Femur (tissue), 1 donor: ENCODE measurements at regions not wholly inside any gene's neighbourhood (a gene's known extent, or its start where the extent isn't known, plus 50 kb on each side); places are given as distances from the start of the nearest gene placed in this dataset.

Experiments
- DNase-seq: peaks from one replicate; pipeline ENCODE4 v3.0.0-alpha.2; 2017

DNA sequence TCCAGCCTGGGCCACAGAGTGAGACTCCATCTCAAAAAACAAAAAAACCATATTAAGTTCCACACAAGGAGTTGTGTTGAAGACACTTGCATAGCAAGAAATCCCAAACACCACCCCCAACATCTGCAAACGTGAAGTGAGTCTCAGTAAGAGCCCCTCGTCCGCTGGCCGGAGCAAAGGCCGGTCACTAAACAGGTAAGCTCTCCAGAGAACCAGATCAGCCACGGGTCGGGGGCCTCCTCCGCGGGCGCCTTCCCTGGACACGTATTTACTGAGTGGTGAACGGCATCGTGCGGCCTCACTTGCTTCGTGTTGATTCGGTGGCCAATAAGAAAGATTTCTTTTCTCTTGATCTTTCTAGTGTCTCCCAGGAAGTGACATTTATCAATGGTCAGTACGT lies 93.6 kb downstream of the MRPL36 start:
- no peak for DNase-seq

DNA sequence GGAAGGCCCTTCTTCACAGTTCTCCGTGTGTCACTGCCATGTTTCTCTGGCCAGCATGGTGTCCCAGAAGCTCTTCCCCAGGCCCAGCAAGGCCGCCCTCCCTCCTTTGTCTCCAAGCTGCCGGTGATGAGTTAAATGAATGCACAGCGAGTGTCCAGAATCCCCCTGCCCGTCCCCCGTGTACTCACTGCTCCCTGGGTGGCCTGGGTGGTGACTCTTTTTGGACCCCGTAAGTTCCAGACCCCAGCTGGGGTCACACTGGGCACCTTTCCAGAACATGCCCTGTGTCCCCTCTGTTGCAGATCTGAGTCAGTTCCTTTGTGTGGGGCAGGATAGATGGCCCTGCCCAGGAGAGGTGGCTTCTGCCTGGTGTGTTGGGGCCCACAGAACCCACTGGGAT lies 95.0 kb downstream of the MRPL36 start:
- DNase-seq = no peak

DNA sequence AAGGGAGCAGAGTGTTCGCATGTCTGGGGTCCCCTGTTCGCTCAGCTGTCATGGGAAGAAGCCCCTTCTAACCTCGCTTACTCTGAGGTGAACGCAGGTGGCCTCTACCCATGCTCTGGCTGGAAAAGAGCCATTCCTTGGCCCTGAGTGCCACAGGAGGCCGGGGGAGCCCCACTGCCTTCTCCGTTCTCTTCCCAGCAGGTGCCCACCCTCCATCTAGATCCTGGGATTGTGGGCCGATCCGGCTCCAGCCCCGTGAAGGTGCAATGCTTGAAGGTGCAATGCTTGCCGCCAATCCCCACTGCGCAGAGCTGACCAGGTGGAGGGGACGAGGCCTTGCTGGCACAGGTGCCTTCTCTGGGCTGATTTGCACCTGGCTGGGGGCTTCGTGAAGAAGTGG lies 95.4 kb downstream of the MRPL36 start:
- DNase-seq = no peak

- DNase-seq = no peak
These were observed 96.1 kb downstream of the MRPL36 start for GRCh38 chr5:1703352-1704050.

GRCh38 chr5:1702318-1702717 lies 97.3 kb downstream of the MRPL36 start:
- DNase-seq = no peak

DNA sequence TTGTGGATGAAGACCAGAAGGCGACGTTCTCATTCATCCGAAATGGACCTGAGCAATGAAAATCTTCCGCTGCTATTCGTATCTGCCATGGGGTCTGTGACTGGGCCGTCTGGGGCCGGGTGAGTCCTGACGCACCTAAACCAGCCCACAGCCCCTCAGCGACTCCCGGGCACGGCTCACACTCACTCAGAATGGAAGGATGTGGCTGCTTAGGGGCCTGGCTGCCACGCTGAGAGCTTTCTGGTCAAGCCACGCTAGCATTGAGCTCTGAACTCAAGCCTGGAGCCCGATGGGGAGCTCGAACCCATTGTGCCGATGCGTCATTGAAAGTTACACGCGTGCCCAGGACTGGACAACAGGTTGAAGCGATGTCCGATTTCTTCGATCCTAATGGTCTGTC lies 97.8 kb downstream of the MRPL36 start:
- DNase-seq = no peak

DNA sequence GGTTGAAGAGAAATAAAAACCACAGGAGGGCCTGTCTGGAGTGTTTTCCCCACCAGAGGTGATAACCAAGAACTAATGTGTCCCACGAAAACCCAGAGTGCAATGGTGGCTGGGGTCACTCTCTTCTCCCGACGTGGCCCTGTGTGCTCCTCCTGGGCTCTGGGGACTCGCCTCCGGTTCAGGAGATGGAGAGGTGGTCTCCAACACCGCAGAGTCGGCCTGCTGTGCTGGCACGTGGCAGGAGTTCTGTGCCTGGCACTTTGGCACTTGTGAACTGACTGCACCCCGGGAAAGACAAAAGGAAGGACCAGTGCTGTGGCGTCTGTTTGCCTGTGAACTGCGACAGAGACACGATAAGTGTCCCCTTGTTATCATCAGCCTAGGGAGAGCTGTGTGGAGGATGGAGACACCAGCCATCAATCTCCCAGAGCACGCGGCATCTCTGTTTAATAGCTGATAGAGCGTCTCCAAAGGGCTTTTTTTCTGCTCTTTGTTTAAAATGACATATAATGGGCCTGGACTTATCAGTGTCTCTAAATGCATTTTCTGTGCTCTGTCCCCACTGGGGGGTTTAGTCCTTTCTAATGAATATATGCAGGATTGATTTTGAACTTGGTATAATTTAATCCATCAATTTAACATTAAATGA lies 98.3 kb downstream of the MRPL36 start:
- no peak for DNase-seq

- DNase-seq = no peak
These were observed 100.2 kb downstream of the MRPL36 start for GRCh38 chr5:1699394-1699793.

DNA sequence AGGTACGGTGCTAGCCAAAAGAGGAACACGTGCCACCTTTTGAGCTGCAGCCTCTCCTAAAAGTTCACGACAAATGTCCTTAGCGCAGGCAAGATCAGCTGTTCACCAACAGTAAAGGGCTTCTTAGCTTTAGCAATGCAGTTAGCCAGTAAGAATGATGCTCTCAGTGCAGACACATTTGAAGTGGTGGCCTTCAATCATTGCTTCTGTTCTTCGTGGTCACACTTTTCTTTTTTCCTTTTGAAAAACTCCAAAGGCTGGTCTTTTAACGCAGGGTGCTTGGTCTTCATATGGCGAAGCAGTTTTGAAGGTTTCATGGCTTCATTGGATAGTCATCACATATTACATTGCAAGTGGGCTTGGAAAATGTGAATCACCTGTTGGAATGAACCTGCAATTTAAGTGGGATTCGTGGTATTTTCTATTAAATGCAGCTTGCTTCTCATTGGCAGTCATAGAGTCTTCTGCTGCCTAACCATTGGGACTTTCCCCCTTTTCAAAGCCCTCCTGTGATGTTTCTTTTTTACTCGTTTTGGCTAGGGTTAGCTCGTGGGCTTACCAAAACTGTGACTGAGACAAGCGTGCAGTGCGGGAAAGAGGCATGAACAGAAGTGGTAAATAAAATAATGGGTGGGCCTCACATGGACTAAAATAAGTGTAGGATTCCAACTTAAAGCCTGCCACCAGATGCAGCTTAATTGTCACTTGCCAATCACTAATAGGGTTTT lies 100.9 kb downstream of the MRPL36 start:
- no peak for DNase-seq

GRCh38 chr5:1692381-1692780 lies 107.3 kb downstream of the MRPL36 start:
- DNase-seq = no peak

DNA sequence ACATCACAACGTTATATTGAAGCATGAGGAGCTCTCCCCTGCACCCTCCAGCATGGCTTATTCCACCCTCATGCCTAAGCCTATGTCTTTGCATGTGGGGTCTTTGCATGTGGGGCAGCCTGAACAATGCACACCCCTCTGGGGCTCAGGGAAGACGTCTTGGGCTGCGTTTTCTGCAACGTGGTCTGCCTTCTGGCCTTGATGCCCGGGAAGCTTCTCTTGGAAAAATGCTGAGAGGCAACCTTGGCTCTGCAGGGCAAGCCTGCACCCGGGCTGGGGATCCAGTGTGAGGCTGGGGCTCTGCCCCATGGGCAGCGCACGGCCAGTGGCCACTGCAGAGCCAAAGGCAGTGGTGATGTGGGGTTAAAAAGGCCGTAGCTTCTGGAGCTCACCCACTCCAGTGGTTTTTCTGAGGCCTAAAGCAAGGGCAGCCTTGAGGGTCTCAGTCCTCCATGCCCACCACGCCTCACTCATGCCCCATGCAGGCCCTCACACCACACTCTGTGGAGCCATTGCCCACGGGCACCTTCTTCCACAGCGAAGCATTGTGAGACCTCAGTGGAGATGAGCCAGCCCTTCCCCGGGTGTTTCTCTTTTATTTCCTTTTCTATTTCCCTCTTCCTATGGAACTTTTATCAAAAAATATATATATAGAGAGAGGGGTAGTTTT lies 112.2 kb downstream of the MRPL36 start:
- DNase-seq = no peak

- no peak for DNase-seq
These were observed 113.4 kb downstream of the MRPL36 start for GRCh38 chr5:1686016-1686802.

GRCh38 chr5:1685066-1685465 lies 114.6 kb downstream of the MRPL36 start:
- DNase-seq = no peak

- DNase-seq = no peak
These were observed 117.7 kb downstream of the MRPL36 start for GRCh38 chr5:1681955-1682354.

DNA sequence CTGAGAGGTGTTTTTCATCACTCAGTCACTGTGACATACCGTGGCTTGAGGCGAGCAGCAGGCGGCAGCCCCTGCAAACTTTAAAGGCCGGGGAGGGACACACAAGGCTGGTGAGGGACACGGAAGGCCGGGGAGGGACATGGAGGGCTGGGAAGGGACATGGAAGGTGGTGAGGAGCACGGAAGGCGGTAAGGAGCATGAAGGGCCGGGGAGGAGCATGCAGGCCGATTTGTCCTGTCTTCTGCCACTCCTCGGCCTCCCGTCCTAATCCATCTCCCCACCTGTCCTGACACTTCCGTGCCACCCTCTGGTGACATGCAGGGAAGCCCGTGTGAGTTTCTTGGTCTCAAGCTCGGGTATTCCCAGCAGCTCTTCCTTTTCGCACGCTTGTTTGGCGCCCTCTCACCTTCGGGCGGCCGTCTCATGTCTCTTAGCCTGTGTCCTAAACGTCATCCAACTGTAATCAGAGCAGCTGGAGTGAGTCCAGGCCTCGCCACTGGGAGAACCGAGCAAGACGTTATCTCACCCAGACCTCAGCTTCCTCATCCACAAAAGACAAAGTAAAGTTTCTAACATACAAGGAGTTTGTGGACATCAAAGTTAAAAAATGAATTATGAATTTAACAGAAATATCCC lies 126.5 kb downstream of the MRPL36 start:
- no peak for DNase-seq

DNA sequence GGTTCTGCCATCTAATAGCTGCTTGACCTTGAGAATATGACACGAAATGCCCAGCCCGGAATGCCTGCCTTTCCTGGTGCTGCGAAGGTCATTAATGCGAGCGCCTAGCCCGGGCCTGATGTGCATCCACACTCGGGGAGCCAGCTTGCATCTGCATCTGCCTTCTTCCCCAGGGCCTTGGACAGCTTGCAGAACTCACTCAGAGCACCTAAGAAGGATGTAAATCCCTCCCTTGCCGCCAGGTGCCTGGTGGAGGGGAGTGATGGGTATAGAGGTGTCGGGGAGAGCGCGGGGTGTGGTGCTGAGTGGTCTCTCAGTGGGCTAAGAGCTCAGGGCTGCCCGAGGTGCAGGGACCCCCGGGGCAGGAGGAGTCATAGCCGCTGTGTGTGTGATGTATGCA lies 127.2 kb downstream of the MRPL36 start:
- no peak for DNase-seq

DNA sequence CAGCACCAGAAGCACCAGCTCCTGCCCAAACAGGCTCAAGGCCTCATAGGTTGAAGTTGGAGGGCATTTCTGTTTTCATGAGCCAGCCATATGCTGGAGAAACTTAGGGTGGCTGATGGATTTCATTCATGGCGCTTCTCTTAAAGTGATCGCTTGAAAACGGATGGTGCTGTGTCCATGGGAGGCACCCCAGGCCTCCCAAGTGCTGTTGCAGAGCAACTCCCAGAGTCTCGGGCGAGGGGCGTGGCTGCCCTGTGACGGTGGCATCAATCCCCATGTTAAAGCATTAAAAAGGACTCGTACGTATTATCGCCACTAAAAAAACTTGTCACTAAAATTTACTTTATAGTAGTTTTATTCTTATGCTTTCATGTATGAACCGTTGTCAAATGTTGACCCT lies 128.3 kb downstream of the MRPL36 start:
- DNase-seq = no peak

GRCh38 chr5:1670351-1670750 lies 129.3 kb downstream of the MRPL36 start:
- DNase-seq = no peak

DNA sequence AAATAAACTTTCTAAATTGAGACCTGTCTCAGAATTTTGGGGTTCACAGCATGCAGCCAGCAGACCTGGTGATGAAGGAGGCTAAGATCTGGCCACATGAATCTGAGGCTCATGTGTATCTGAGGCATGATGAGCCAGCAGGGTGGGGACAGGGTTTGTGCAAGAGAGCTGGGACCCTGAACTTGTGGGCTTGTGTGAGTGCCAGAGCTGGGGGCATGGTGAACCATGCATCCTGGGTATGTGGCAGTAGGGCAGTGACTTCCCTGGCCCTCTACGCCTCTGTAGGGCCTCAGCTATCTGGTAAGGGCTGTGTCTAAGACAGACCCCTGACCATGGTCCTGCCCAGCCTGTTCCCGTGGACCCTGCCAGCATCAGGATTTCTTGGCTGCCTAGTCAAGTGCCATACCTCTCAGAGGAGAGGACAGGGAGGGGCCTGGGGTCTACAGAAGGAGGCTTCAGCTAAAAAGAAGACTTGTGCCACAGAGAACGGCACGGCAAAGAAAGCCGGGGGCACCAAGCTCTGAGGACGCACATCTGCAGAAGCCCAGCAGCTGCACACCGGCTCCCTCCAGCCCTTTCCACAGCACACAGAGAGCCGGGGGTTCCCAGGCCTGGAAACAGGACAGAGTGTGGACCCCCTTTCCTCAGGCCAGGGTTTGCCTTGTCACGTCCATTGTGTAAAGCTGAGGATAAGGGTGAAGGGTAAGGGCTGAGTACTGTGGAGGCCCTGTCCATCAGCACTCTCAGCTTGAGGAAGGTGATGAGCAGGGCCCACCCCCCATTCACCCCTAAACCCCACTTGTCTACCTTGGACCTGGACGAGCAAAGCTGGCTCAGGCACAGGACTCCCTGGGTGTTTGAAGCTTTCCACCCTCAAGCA lies 130.1 kb downstream of the MRPL36 start:
- DNase-seq = no peak

DNA sequence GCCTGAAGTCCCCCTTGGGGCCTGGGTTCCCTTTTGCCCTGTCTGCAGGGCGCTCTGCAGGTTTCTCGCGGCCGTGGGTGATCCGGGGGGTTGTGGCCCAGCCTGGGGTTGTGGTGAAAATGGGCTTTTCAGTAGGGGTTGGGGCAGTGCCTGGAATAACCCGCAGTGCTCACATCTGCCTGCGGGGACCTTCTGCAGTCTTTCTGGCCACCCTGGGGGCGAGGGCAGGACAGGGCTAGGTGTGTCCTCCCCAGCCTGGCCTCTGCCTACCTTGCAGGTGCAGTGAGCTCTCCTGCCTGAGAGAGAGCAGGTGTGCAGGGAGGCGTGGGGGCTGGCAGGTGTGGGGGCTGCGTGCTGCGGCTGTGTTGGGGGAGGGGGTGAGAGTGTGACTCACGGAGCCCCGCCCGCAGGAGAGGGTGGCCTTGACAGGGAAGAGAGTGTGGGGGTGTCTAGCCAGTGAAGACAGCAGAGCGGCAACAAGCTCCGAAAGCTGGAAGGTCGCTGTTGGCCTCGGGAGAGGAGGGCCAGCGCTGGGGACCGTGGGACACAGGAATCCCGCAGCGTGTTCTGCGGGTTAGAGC lies 131.4 kb downstream of the MRPL36 start:
- DNase-seq = no peak

- no peak for DNase-seq
These were observed 131.9 kb downstream of the MRPL36 start for GRCh38 chr5:1667648-1668140.
